ENCODE measurements at regions not wholly inside any gene's neighbourhood (a gene's known extent, or its start where the extent isn't known, plus 50 kb on each side); places are given as distances from the start of the nearest gene placed in this dataset.

GRCh38 chr6:84906514-84906913 is 142.1 kb upstream of the TBX18 start:
- TF ChIP-seq POLR2A (IDR thresholded peaks at IDR 0.05) = no peak
- TF ChIP-seq CTCF (IDR thresholded peaks at IDR 0.05) = no peak
